Activated CD8-positive, alpha-beta T cell treated with anti-CD3 and anti-CD28 coated beads for 36 hours (primary cell): ENCODE measurements at regions not wholly inside any gene's neighbourhood (a gene's known extent, or its start where the extent isn't known, plus 50 kb on each side); places are given as distances from the start of the nearest gene placed in this dataset.
"Not testable (repeated sequence)": the region's sequence is repeated elsewhere in the genome, so short reads cannot be mapped to it uniquely, and the experiment has no call there.

Experiments
- ATAC-seq: fragments of 200-7000 bp; cut with Tn5 transposase; one replicate; pipeline ENCODE4 v1.10.0; 2021; ENCODE audit warnings: mild to moderate bottlenecking, moderate library complexity
- CTCF ChIA-PET: fragments of 350-600 bp; sonication (Branson Sonifier 250); formaldehyde crosslinking; loops from one replicate; lab custom pipeline; 2021; ENCODE audit warnings: antibody characterized with exemption; lab: Charles Lee
- POLR2A ChIA-PET: fragments of 350-600 bp; sonication (Branson Sonifier 250); formaldehyde crosslinking; loops from one replicate; lab custom pipeline; 2021; ENCODE audit warnings: antibody characterized with exemption; lab: Charles Lee
- DNase-seq: peaks from one replicate; pipeline ENCODE4 v3.0.0-alpha.2; 2020
- H3K27ac Mint-ChIP-seq: one replicate; pipeline ENCODE4 v1.8.0; 2021; ENCODE audit warnings: mild to moderate bottlenecking, mixed read lengths
- H3K27me3 Mint-ChIP-seq: one replicate; pipeline ENCODE4 v1.8.0; 2021; ENCODE audit warnings: mixed read lengths
- H3K36me3 Mint-ChIP-seq: one replicate; pipeline ENCODE4 v1.8.0; 2021; ENCODE audit warnings: low read depth, mixed read lengths
- H3K4me1 Mint-ChIP-seq: one replicate; pipeline ENCODE4 v1.8.0; 2021; ENCODE audit warnings: low read depth, mixed read lengths
- H3K4me3 Mint-ChIP-seq: one replicate; pipeline ENCODE4 v1.8.0; 2021; ENCODE audit warnings: mild to moderate bottlenecking, moderate library complexity, mixed read lengths
- H3K9me3 Mint-ChIP-seq: one replicate; pipeline ENCODE4 v1.8.0; 2021; ENCODE audit warnings: mixed read lengths
- CTCF ChIP-seq: fragments of 200-600 bp; IDR thresholded peaks from one replicate; pipeline ENCODE4 v1.8.0; 2022; ENCODE audit warnings: antibody characterized with exemption, mild to moderate bottlenecking
- intact Hi-C: fragments of 100-400 bp; cut with micrococcal nuclease; formaldehyde crosslinking; loops from one replicate; pipeline ENCODE4 v1.10.0; 2022

DNA sequence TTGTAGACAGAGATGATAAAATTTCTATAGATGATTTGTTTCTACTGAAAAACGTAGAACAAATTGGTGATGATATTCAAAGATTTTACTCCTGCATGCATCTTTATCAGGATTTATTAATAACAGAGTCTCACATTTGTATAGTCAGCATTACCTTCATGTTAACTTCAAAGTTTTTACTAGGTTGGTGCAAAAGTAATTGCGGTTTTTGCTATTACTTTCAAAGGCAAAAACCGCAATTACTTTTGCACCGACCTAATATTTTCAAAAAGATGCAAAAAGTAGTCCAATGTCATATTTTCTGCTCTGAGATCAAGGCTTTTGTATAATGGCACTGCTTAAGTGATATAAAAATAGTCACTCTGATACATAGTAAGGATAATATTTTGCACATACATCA is 536.4 kb upstream of the ADGRL3 start:
- TF ChIP-seq CTCF = no peak
- no peaks in the 10 kb centered on the region for H3K27me3 Mint-ChIP-seq
- intact Hi-C loops = no loop called here
- no peak overlapping the region for H3K4me3 Mint-ChIP-seq
- H3K27ac Mint-ChIP-seq = no peak overlapping the region
- ATAC-seq (no peak), DNase-seq (no peak)
- no peaks in the 10 kb centered on the region for H3K36me3 Mint-ChIP-seq
- ChIA-PET CTCF (no interaction called here), POLR2A (no interaction called here)
- H3K9me3 Mint-ChIP-seq = peaks cover 8% of the 10 kb centered on the region
- H3K4me1 Mint-ChIP-seq = no peaks in the 10 kb centered on the region

GRCh38 chr4:60682901-60683300 is 517.2 kb upstream of the ADGRL3 start:
- no peaks in the 10 kb centered on the region for H3K36me3 Mint-ChIP-seq
- no peaks in the 10 kb centered on the region for H3K27me3 Mint-ChIP-seq
- TF ChIP-seq CTCF = no peak
- DNase-seq (no peak), ATAC-seq (no peak)
- H3K9me3 Mint-ChIP-seq = peaks cover 5% of the 10 kb centered on the region
- H3K27ac Mint-ChIP-seq = no peak overlapping the region
- POLR2A ChIA-PET = no interaction called here
- no peaks in the 10 kb centered on the region for H3K4me1 Mint-ChIP-seq
- H3K4me3 Mint-ChIP-seq = no peak overlapping the region
- intact Hi-C loops = no loop called here
- CTCF ChIA-PET = no interaction called here

- no peak for DNase-seq
- Mint-ChIP-seq H3K27me3 (no peaks in the 10 kb centered on the region), H3K4me3 (no peak overlapping the region), H3K27ac (no peak overlapping the region), H3K9me3 (peaks cover 5% of the 10 kb centered on the region), H3K4me1 (no peaks in the 10 kb centered on the region), H3K36me3 (no peaks in the 10 kb centered on the region)
- TF ChIP-seq CTCF = no peak
- ChIA-PET POLR2A (no interaction called here), CTCF (no interaction called here)
- ATAC-seq = no peak
- intact Hi-C loops = no loop called here
Observed at GRCh38 chr4:60683357-60683756, 516.8 kb upstream of the ADGRL3 start.

DNA sequence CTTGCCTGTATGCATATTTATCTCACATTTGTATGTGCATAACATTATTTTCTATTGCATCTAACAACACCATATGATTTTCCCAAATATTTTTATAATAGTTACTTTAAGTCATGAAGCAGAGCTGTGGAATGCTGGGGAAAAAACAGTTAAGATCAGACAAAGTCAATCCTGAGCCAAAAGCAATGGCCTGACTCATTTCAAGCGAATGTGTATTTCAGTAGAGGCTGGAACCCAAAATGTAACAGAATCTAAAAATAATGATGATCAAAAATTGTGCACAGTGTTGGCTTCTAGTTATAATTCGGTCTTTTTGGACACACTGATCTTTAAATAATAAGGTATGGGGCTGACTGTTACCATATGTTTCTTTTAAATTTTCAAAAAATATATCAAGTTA is 516.2 kb upstream of the ADGRL3 start:
- H3K27ac Mint-ChIP-seq = no peak overlapping the region
- ATAC-seq (no peak), DNase-seq (no peak)
- H3K4me1 Mint-ChIP-seq = no peaks in the 10 kb centered on the region
- CTCF ChIA-PET = no interaction called here
- POLR2A ChIA-PET = no interaction called here
- no peaks in the 10 kb centered on the region for H3K27me3 Mint-ChIP-seq
- no peaks in the 10 kb centered on the region for H3K36me3 Mint-ChIP-seq
- H3K9me3 Mint-ChIP-seq = peaks cover 4% of the 10 kb centered on the region
- H3K4me3 Mint-ChIP-seq = no peak overlapping the region
- TF ChIP-seq CTCF = no peak
- intact Hi-C loops = no loop called here

DNA sequence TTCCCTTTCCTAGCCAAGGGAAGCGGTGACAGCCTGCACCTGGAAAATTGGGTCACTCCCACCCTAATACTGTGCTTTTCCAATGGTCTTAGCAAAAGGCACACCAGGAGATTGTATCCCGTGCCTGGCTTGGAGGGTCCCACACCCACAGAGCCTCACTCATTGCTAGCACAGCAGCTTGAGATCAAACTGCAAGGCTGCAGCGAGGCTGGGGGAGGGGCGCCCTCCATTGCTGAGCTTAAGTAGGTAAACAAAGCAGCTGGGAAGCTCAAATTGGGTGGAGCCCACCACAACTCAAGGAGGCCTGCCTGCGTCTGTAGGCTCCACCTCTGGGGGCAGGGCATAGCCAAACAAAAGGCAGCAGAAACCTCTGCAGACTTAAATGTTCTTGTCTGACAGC is 504.1 kb upstream of the ADGRL3 start:
- H3K36me3 Mint-ChIP-seq, DNase-seq, H3K4me1 Mint-ChIP-seq, H3K27me3 Mint-ChIP-seq, CTCF ChIA-PET, ATAC-seq, H3K4me3 Mint-ChIP-seq, H3K27ac Mint-ChIP-seq, intact Hi-C loops: not testable (repeated sequence)
- POLR2A ChIA-PET = interaction anchor here (0.9 kb wide), 1 partner anchor 46 kb away, joined by 3 read pairs; no protein-coding TSS in a partner anchor
- H3K9me3 Mint-ChIP-seq = peaks cover 26% of the 10 kb centered on the region

GRCh38 chr4:60709061-60709460 is 491.1 kb upstream of the ADGRL3 start:
- POLR2A ChIA-PET = interaction anchor here (0.6 kb wide), 1 partner anchor 31 kb away, joined by 3 read pairs; no protein-coding TSS in a partner anchor
- CTCF ChIA-PET = no interaction called here
- no peaks in the 10 kb centered on the region for H3K36me3 Mint-ChIP-seq
- intact Hi-C loops = no loop called here
- H3K4me3 Mint-ChIP-seq = no peak overlapping the region
- no peaks in the 10 kb centered on the region for H3K4me1 Mint-ChIP-seq
- no peaks in the 10 kb centered on the region for H3K27me3 Mint-ChIP-seq
- ATAC-seq (no peak), DNase-seq (no peak)
- peaks cover 3% of the 10 kb centered on the region for H3K9me3 Mint-ChIP-seq
- no peak for TF ChIP-seq CTCF
- no peak overlapping the region for H3K27ac Mint-ChIP-seq
